PC-9 (cell line): ENCODE measurements at regions not wholly inside any gene's neighbourhood (a gene's known extent, or its start where the extent isn't known, plus 50 kb on each side); places are given as distances from the start of the nearest gene placed in this dataset.

Source experiments
- BruUV-seq: library from RNA; stranded (reverse); fragments of 400-500 nt; replicated peaks from 2 replicates; lab custom pipeline; 2021; lab: Mats Ljungman, UMichigan
- CTCF ChIA-PET: fragments of 300-600 bp; sonication (Branson Sonifier 250); formaldehyde crosslinking; loops from one replicate; lab custom pipeline; 2022; ENCODE audit warnings: antibody characterized with exemption; lab: Charles Lee
- POLR2A ChIA-PET: fragments of 300-600 bp; sonication (Branson Sonifier 250); formaldehyde crosslinking; loops from one replicate; lab custom pipeline; 2022; ENCODE audit warnings: antibody characterized with exemption; ENCODE audit not compliant: unreplicated experiment; lab: Charles Lee
- DNase-seq, 2 experiments: peaks; one replicate each; pipeline versions ENCODE4 v3.0.0 to v3.0.0-alpha.2; 2015 to 2022; ENCODE audit warnings: mixed read lengths in 1 of 2
- H2AFZ ChIP-seq: fragments of 200-600 bp; sonication (generic); 2 replicates; pipeline ENCODE4 v1.8.1; 2017; ENCODE audit warnings: antibody characterized with exemption
- H3F3A ChIP-seq: fragments of 200-600 bp; sonication (generic); 2 replicates; pipeline ENCODE4 v1.8.1; 2017; ENCODE audit warnings: antibody characterized with exemption, mild to moderate bottlenecking, low read depth; ENCODE audit not compliant: insufficient read depth
- H3K27ac ChIP-seq: fragments of 200-600 bp; sonication (generic); 2 replicates; pipeline ENCODE4 v1.6.1; 2016; ENCODE audit warnings: mixed run types
- H3K27me3 ChIP-seq: fragments of 200-600 bp; sonication (generic); 2 replicates; pipeline ENCODE4 v1.6.1; 2016; ENCODE audit warnings: low read depth, mixed run types; ENCODE audit not compliant: insufficient read depth
- H3K36me3 ChIP-seq: fragments of 200-600 bp; sonication (generic); 2 replicates; pipeline ENCODE4 v1.6.1; 2016; ENCODE audit warnings: low read depth, mixed run types
- H3K4me1 ChIP-seq: fragments of 200-600 bp; sonication (generic); replicated peaks from 2 replicates; pipeline ENCODE4 v1.6.1; 2016; ENCODE audit warnings: mixed run types; ENCODE audit not compliant: insufficient read depth
- H3K4me2 ChIP-seq: fragments of 200-600 bp; sonication (generic); 2 replicates; pipeline ENCODE4 v1.6.1; 2017; ENCODE audit warnings: mixed run types
- H3K4me3 ChIP-seq: fragments of 200-600 bp; sonication (generic); 2 replicates; pipeline ENCODE4 v1.6.1; 2016; ENCODE audit warnings: mixed run types
- H3K79me2 ChIP-seq: fragments of 200-600 bp; sonication (generic); 2 replicates; pipeline ENCODE4 v1.6.1; 2017; ENCODE audit warnings: low read depth, mixed run types
- H3K9me2 ChIP-seq: fragments of 200-600 bp; sonication (generic); 2 replicates; pipeline ENCODE4 v1.8.1; 2017; ENCODE audit warnings: mild to moderate bottlenecking; ENCODE audit not compliant: insufficient read depth
- H3K9me3 ChIP-seq: fragments of 200-600 bp; sonication (generic); 2 replicates; pipeline ENCODE4 v1.8.1; 2016; ENCODE audit warnings: low read depth; ENCODE audit not compliant: insufficient read depth
- H4K20me1 ChIP-seq: fragments of 200-600 bp; sonication (generic); 2 replicates; pipeline ENCODE4 v1.8.1; 2017; ENCODE audit not compliant: insufficient read depth
- EZH2 ChIP-seq: fragments of 200-600 bp; sonication (generic); IDR thresholded peaks from 2 replicates; pipeline ENCODE4 v1.8.0; 2017; ENCODE audit warnings: antibody characterized with exemption, low read depth
- intact Hi-C: fragments of 100-400 bp; cut with micrococcal nuclease; formaldehyde crosslinking; loops from one replicate; pipeline ENCODE4 v1.10.0; 2022; ENCODE audit not compliant: unreplicated experiment
- TF ChIP-seq, protein P1 (sequence below): fragments of 200-600 bp; sonication (generic); conservative IDR thresholded peaks from 2 replicates; pipeline ENCODE4 v1.6.1; 2017; ENCODE audit warnings: mixed run types, antibody characterized with exemption, mild to moderate bottlenecking, moderate library complexity

DNA sequence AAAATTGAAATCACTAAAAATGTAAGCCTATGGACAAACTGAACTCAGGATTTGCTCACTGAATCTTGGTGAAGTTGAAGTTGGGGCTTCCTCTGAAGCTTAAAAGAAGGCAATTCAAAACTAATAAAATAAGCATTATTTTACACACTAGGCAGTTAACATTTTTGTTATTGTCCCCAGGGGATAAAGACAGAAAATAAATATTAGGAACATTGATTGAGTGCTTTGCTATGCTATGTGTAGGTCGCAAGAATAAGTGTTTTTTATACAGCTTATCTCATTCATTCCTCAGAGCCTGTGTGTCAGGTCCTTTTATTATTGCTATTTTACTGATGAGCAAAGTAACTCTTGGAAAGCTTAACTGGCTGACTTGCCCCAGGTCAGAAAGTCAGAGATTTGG, 82.2 kb downstream of the ZNF608 start:
- H3F3A ChIP-seq, result peaks cover 34% of the 10 kb centered on the region
- no peaks in the 10 kb centered on the region for H3K27me3 ChIP-seq
- no peak overlapping the region for H2AFZ ChIP-seq
- CTCF ChIA-PET, result no interaction called here
- H3K4me1 ChIP-seq, result peaks cover 44% of the 10 kb centered on the region
- no peak overlapping the region for H3K4me3 ChIP-seq
- no peak for DNase-seq
- no peaks in the 10 kb centered on the region for H4K20me1 ChIP-seq
- no peaks in the 10 kb centered on the region for H3K36me3 ChIP-seq
- H3K4me2 ChIP-seq, result no peak overlapping the region
- H3K9me2 ChIP-seq, result no peaks in the 10 kb centered on the region
- H3K9me3 ChIP-seq, result no peaks in the 10 kb centered on the region
- BruUV-seq, result no TSS peak
- TF ChIP-seq EZH2, result no peak
- TF ChIP-seq, protein P1, sequence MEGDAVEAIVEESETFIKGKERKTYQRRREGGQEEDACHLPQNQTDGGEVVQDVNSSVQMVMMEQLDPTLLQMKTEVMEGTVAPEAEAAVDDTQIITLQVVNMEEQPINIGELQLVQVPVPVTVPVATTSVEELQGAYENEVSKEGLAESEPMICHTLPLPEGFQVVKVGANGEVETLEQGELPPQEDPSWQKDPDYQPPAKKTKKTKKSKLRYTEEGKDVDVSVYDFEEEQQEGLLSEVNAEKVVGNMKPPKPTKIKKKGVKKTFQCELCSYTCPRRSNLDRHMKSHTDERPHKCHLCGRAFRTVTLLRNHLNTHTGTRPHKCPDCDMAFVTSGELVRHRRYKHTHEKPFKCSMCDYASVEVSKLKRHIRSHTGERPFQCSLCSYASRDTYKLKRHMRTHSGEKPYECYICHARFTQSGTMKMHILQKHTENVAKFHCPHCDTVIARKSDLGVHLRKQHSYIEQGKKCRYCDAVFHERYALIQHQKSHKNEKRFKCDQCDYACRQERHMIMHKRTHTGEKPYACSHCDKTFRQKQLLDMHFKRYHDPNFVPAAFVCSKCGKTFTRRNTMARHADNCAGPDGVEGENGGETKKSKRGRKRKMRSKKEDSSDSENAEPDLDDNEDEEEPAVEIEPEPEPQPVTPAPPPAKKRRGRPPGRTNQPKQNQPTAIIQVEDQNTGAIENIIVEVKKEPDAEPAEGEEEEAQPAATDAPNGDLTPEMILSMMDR, result no peak
- intact Hi-C loops, result loop anchor here (5.0 kb wide), 2 partner anchors 82 to 262 kb away; no protein-coding TSS in a partner anchor
- POLR2A ChIA-PET, result no interaction called here
- H3K79me2 ChIP-seq, result no peaks in the 10 kb centered on the region
- no peak overlapping the region for H3K27ac ChIP-seq

DNA sequence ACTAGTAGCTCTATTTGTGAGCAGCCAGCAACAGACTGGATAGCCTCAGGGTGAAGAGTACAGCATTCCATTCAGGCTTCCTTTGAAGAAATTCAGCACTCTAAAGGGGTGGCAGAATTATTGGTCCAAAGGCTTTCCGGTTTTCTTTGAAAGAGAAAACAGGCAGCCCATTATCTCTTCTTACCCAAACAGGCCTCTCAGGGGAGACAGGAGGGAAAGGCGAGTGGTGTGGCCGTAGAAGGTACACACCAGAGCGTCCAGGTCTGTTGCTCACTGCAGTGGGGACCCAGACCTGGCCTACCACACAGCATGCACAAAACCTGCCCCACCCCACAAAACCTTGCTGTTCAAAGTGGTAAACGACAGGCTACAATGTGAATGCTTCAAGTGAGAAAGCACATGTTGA, 83.3 kb downstream of the ZNF608 start:
- Histone ChIP-seq H3K27ac (no peak overlapping the region), H3K36me3 (no peaks in the 10 kb centered on the region), H3F3A (peaks cover 34% of the 10 kb centered on the region), H3K9me2 (no peaks in the 10 kb centered on the region), H3K4me1 (peaks cover 54% of the 10 kb centered on the region), H4K20me1 (no peaks in the 10 kb centered on the region), H3K4me2 (peak overlapping the region; percentile 72), H3K79me2 (no peaks in the 10 kb centered on the region), H3K9me3 (no peaks in the 10 kb centered on the region), H3K4me3 (no peak overlapping the region), H3K27me3 (no peaks in the 10 kb centered on the region), H2AFZ (no peak overlapping the region)
- TF ChIP-seq, protein P1, result no peak
- TF ChIP-seq EZH2, result no peak
- ChIA-PET POLR2A (no interaction called here), CTCF (no interaction called here)
- intact Hi-C loops, result loop anchor here (5.0 kb wide), 2 partner anchors 81 to 261 kb away; no protein-coding TSS in a partner anchor
- no TSS peak for BruUV-seq
- DNase-seq, result peak; percentile 28 to 57

DNA sequence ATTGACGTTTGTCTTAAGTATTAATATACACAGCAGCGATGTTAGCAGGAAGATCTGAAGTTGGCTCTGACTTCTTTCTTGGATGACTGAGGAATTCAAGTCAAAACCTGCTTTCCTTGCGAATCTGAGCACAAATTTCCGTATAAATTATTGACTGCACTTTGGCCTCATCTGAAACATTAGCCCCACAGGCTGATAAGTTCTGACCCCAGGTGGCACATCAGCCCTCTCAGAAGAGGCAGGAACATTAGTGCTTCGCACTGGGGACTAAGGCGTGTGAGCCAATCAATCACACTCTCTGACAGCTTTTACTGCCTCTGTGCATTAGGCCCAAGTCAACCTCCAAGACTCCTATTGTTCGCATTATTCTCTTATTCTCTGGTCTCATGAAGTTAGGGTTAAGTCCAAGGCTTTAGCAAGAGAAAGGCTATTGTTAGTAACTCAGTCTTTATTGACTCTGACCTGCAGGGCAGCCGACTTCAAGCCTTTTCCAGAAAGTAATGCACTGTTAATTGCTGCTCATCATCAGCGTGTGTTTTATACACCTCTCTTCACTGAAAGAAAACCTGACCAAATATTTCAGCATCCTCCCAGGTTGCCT, 84.2 kb downstream of the ZNF608 start:
- 0 out of 2 replicates have a peak overlapping the region, but pooled peaks have one; percentile 4 for H2AFZ ChIP-seq
- no TSS peak for BruUV-seq
- peaks cover 61% of the 10 kb centered on the region for H3K4me1 ChIP-seq
- H3K36me3 ChIP-seq, result no peaks in the 10 kb centered on the region
- H3K9me3 ChIP-seq, result no peaks in the 10 kb centered on the region
- no peak for TF ChIP-seq EZH2
- TF ChIP-seq, protein P1, result no peak
- intact Hi-C loops, result loop anchor here (5.0 kb wide), 2 partner anchors 80 to 260 kb away; no protein-coding TSS in a partner anchor
- H3K4me2 ChIP-seq, result peak overlapping the region; percentile 72
- CTCF ChIA-PET, result no interaction called here
- no peaks in the 10 kb centered on the region for H3K79me2 ChIP-seq
- H4K20me1 ChIP-seq, result no peaks in the 10 kb centered on the region
- no peaks in the 10 kb centered on the region for H3K9me2 ChIP-seq
- H3K27me3 ChIP-seq, result no peaks in the 10 kb centered on the region
- H3K4me3 ChIP-seq, result peak overlapping the region; percentile 29; the same call in 1 of the 2 replicates
- H3K27ac ChIP-seq, result peak overlapping the region; percentile 81
- POLR2A ChIA-PET, result no interaction called here
- peaks cover 34% of the 10 kb centered on the region for H3F3A ChIP-seq
- DNase-seq, result peak; percentile 18 to 44
